ENCODE measurements at regions not wholly inside any gene's neighbourhood (a gene's known extent, or its start where the extent isn't known, plus 50 kb on each side); places are given as distances from the start of the nearest gene placed in this dataset.

- no peak overlapping the region for H2AFZ ChIP-seq (ENCODE audit: low read depth, low read length)
- H3K27ac ChIP-seq (ENCODE audit: insufficient read depth, low read depth, low read length): no peak overlapping the region
- dilution Hi-C loops (cut with MboI; ENCODE audit: extremely low pct_ligation_motif_present, low sequenced_read_pairs): no loop called here
- H3K9me1 ChIP-seq (replicated peaks; ENCODE audit: control insufficient read depth, extremely low read depth, insufficient read depth, low read length): no peaks in the 10 kb centered on the region
- no peak for TF ChIP-seq MYC (IDR thresholded peaks at IDR 0.05; ENCODE audit: low read depth, low read length)
- TF ChIP-seq POLR2A (IDR thresholded peaks at IDR 0.05; ENCODE audit: low read depth, low read length): no peak
- no peak for TF ChIP-seq JUN (IDR thresholded peaks at IDR 0.05; ENCODE audit: borderline replicate concordance, insufficient read depth, insufficient read length, low read depth)
- no peak for TF ChIP-seq GATA2 (IDR thresholded peaks at IDR 0.05; ENCODE audit: insufficient read depth, insufficient read length, low read depth, low read length)
- TF ChIP-seq MAX (IDR thresholded peaks at IDR 0.05; ENCODE audit: insufficient read depth, insufficient read length): no peak
- no peak for TF ChIP-seq EZH2 (IDR thresholded peaks at IDR 0.05; ENCODE audit: borderline replicate concordance, low read depth, low read length, severe bottlenecking)
- TF ChIP-seq POLR2AphosphoS5 (IDR thresholded peaks at IDR 0.05; ENCODE audit: insufficient read depth, low read depth, low read length): no peak
- TF ChIP-seq FOS (IDR thresholded peaks at IDR 0.05; ENCODE audit: borderline replicate concordance, insufficient read depth, low read length): no peak
- TF ChIP-seq CTCF (IDR thresholded peaks at IDR 0.05; ENCODE audit: extremely low read depth in 1 of 2, insufficient read depth in 1 of 2, low read depth in 1 of 2, low read length in 2 of 2): no peak
- H4K20me1 ChIP-seq (replicated peaks; ENCODE audit: control insufficient read depth, extremely low read depth, insufficient read depth, low read length): no peaks in the 10 kb centered on the region
- no peaks in the 10 kb centered on the region for H3K4me1 ChIP-seq (ENCODE audit: control insufficient read depth, extremely low read depth, insufficient read depth, low read length)
- H3K27me3 ChIP-seq (ENCODE audit: control insufficient read depth in 2 of 2, insufficient read depth in 2 of 2, low read length in 2 of 2): peaks cover 3 to 12% of the 10 kb centered on the region in 2 experiments
- H3K36me3 ChIP-seq (ENCODE audit: control insufficient read depth in 2 of 2, extremely low read depth in 1 of 2, insufficient read depth in 2 of 2, low read length in 2 of 2): no peaks in the 10 kb centered on the region
- ChIA-PET CTCF (interaction anchor here (1.8 to 3.8 kb wide), 2 partner anchors 11 to 73 kb away, joined by 4 to 15 read pairs; no protein-coding TSS in a partner anchor), POLR2A (no interaction called here)
- no peaks in the 10 kb centered on the region for H3K9me3 ChIP-seq (replicated peaks; ENCODE audit: control insufficient read depth, insufficient read depth, low read length)
- H3K9ac ChIP-seq (replicated peaks; ENCODE audit: extremely low read depth, insufficient read depth, low read length): no peak overlapping the region
- H3K79me2 ChIP-seq (ENCODE audit: control insufficient read depth, insufficient read depth, low read length): no peaks in the 10 kb centered on the region
- BruUV-seq (replicated peaks): no TSS peak
- no peak for FAIRE-seq
- intact Hi-C loops (cut with micrococcal nuclease): no loop called here
- no peak overlapping the region for H3K4me3 ChIP-seq (replicated peaks in 1 of 3; ENCODE audit: insufficient read depth in 1 of 3, low read depth in 1 of 3, low read length in 3 of 3)
- H3K4me2 ChIP-seq (ENCODE audit: insufficient read depth, low read length): no peak overlapping the region
- DNase-seq (ENCODE audit: low read depth, low spot score): no peak
Measured at GRCh38 chr9:12566404-12567090, 126.6 kb upstream of the TYRP1 start.
